GM12878 (cell line): ENCODE measurements at regions not wholly inside any gene's neighbourhood (a gene's known extent, or its start where the extent isn't known, plus 50 kb on each side); places are given as distances from the start of the nearest gene placed in this dataset.

Experiments
- ATAC-seq: fragments of 200-7000 bp; cut with Tn5 transposase; 3 replicates; pipeline ENCODE4 v1.9.1; 2020; ENCODE audit warnings: mild to moderate bottlenecking, moderate library complexity
- BruUV-seq: library from RNA; stranded (reverse); fragments of 400-500 nt; replicated peaks from 2 replicates; lab custom pipeline; 2021; lab: Mats Ljungman, UMichigan
- CTCF ChIA-PET: fragments of 300-600 bp; sonication (Branson Sonifier 250); formaldehyde crosslinking; extraction: SDS; loops from one replicate; lab custom pipeline; 2021; ENCODE audit warnings: inconsistent platforms; lab: Yijun Ruan, JAX
- POLR2A ChIA-PET: fragments of 350-600 bp; formaldehyde crosslinking; extraction: SDS; loops from one replicate; lab custom pipeline; 2021; ENCODE audit warnings: inconsistent platforms; lab: Charles Lee
- RAD21 ChIA-PET: fragments of 300-600 bp; sonication (Branson Sonifier 250); formaldehyde crosslinking; loops from one replicate; lab custom pipeline; 2023; ENCODE audit warnings: antibody characterized with exemption; ENCODE audit not compliant: unreplicated experiment; lab: Charles Lee
- SMC1A ChIA-PET: fragments of 300-600 bp; sonication (Branson Sonifier 250); formaldehyde crosslinking; loops from one replicate; lab custom pipeline; 2023; ENCODE audit not compliant: unreplicated experiment, uncharacterized antibody; lab: Charles Lee
- DNase-seq: peaks from one replicate; pipeline ENCODE4 v3.0.0-alpha.2; 2011; ENCODE audit warnings: low read depth, low spot score
- FAIRE-seq: peaks from 3 replicates; lab custom pipeline; 2011; peaks lifted over from hg19 to GRCh38; lab: Jason Lieb, UNC
- H2AFZ ChIP-seq: 2 replicates; pipeline ENCODE4 v1.6.0; 2011; ENCODE audit warnings: low read depth, low read length, control low read depth; ENCODE audit not compliant: control insufficient read depth
- H3K27ac ChIP-seq: 2 replicates; pipeline ENCODE4 v1.5.1; 2011; ENCODE audit warnings: control low read depth; ENCODE audit not compliant: control insufficient read depth, insufficient read depth
- H3K27me3 ChIP-seq, 2 experiments: replicated peaks in 1 of 2; 2 replicates each; pipeline versions ENCODE4 v1.6.0 to v1.6.1; 2011; ENCODE audit warnings: low read length in 1 of 2; ENCODE audit not compliant: control insufficient read depth in 2 of 2, insufficient read depth in 2 of 2
- H3K36me3 ChIP-seq, 2 experiments: 2 replicates each; pipeline ENCODE4 v1.5.1; 2011; ENCODE audit warnings: low read length in 1 of 2; ENCODE audit not compliant: control insufficient read depth in 2 of 2, insufficient read depth in 2 of 2
- H3K4me1 ChIP-seq: 2 replicates; pipeline ENCODE4 v1.6.1; 2011; ENCODE audit warnings: mild to moderate bottlenecking, low read length, moderate library complexity, mixed read lengths; ENCODE audit not compliant: control insufficient read depth, insufficient read depth
- H3K4me2 ChIP-seq: 2 replicates; pipeline ENCODE4 v1.6.0; 2011; ENCODE audit warnings: control low read depth; ENCODE audit not compliant: control insufficient read depth, insufficient read depth
- H3K4me3 ChIP-seq: fragments of 200-600 bp; sonication (generic); 2 replicates; pipeline ENCODE4 v1.5.1; 2016
- H3K79me2 ChIP-seq: 2 replicates; pipeline ENCODE4 v1.6.0; 2011; ENCODE audit warnings: low read length; ENCODE audit not compliant: control insufficient read depth, insufficient read depth
- H3K9ac ChIP-seq: 2 replicates; pipeline ENCODE4 v1.8.0; 2011; ENCODE audit warnings: low read length, control low read depth, mixed read lengths; ENCODE audit not compliant: control insufficient read depth, insufficient read depth
- H3K9me3 ChIP-seq: replicated peaks from 3 replicates; pipeline ENCODE4 v1.5.1; 2011; ENCODE audit warnings: mild to moderate bottlenecking, low read length; ENCODE audit not compliant: control insufficient read depth, insufficient read depth
- H4K20me1 ChIP-seq: 2 replicates; pipeline ENCODE4 v1.6.0; 2011; ENCODE audit not compliant: control insufficient read depth, insufficient read depth
- BHLHE40 ChIP-seq, 2 experiments: fragments of 450-650 bp in 1 of 2; IDR thresholded peaks; 2 replicates each; pipeline ENCODE4 v1.6.1; 2011 to 2017; ENCODE audit warnings: low read depth in 2 of 2, borderline replicate concordance in 1 of 2, improper control_type of control experiment in 1 of 2, low read length in 1 of 2, mild to moderate bottlenecking in 1 of 2
- EP300 ChIP-seq, 2 experiments: fragments of 150-350 bp in 1 of 2; IDR thresholded peaks; 2 replicates each; pipeline ENCODE4 v1.6.1; 2011 to 2012; ENCODE audit warnings: low read depth in 2 of 2, low read length in 2 of 2, borderline replicate concordance in 1 of 2, improper control_type of control experiment in 1 of 2, inconsistent platforms in 1 of 2; ENCODE audit not compliant: control insufficient read depth in 1 of 2
- EZH2 ChIP-seq: IDR thresholded peaks from 2 replicates; pipeline ENCODE4 v1.6.1; 2012; ENCODE audit warnings: low read depth, mild to moderate bottlenecking, control low read depth, inconsistent platforms, low read length, borderline replicate concordance; ENCODE audit not compliant: control insufficient read depth
- NFYB ChIP-seq: IDR thresholded peaks from 2 replicates; pipeline ENCODE4 v1.6.1; 2011; ENCODE audit warnings: low read depth, mild to moderate bottlenecking, low read length, improper control_type of control experiment, moderate library complexity; ENCODE audit not compliant: insufficient read depth
- NR2C2 ChIP-seq: IDR thresholded peaks from 2 replicates; pipeline ENCODE4 v1.6.1; 2011; ENCODE audit warnings: borderline replicate concordance, low read depth; ENCODE audit not compliant: control insufficient read depth, insufficient read length
- PAX5 ChIP-seq: IDR thresholded peaks from 2 replicates; pipeline ENCODE4 v1.6.1; 2011; ENCODE audit warnings: low read depth, low read length, borderline replicate concordance
- PRDM15 ChIP-seq: fragments of 450-650 bp; formaldehyde crosslinking; IDR thresholded peaks from 2 replicates; pipeline ENCODE4 v1.4.0; 2020; ENCODE audit warnings: mild to moderate bottlenecking, moderate library complexity
- RAD51 ChIP-seq: fragments of 450-650 bp; IDR thresholded peaks from 2 replicates; pipeline ENCODE4 v1.6.1; 2016; ENCODE audit warnings: moderate library complexity, mild to moderate bottlenecking, inconsistent platforms
- RCOR1 ChIP-seq: conservative IDR thresholded peaks from 2 replicates; pipeline ENCODE4 v1.6.1; 2012; ENCODE audit warnings: low read depth, low read length, improper control_type of control experiment
- RELA ChIP-seq: fragments of 450-650 bp; IDR thresholded peaks from 2 replicates; pipeline ENCODE4 v1.8.0; 2014; ENCODE audit warnings: borderline replicate concordance; ENCODE audit not compliant: partially characterized antibody
- REST ChIP-seq: IDR thresholded peaks from 2 replicates; pipeline ENCODE4 v1.6.1; 2012; ENCODE audit warnings: mild to moderate bottlenecking, low read depth, low read length
- SMC3 ChIP-seq: IDR thresholded peaks from 2 replicates; pipeline ENCODE4 v1.6.1; 2011; ENCODE audit warnings: low read length, improper control_type of control experiment, borderline replicate concordance
- STAT1 ChIP-seq: fragments of 450-650 bp; conservative IDR thresholded peaks from 2 replicates; pipeline ENCODE4 v1.6.1; 2014; ENCODE audit warnings: antibody characterized with exemption, mild to moderate bottlenecking
- SUPT20H ChIP-seq: IDR thresholded peaks from 2 replicates; pipeline ENCODE4 v1.6.1; 2011; ENCODE audit warnings: low read depth, mild to moderate bottlenecking, low read length, moderate library complexity, borderline replicate concordance; ENCODE audit not compliant: control insufficient read depth
- TBL1XR1 ChIP-seq: IDR thresholded peaks from 2 replicates; pipeline ENCODE4 v1.6.1; 2012; ENCODE audit warnings: low read depth, low read length, improper control_type of control experiment
- TCF7 ChIP-seq: IDR thresholded peaks from 2 replicates; pipeline ENCODE4 v1.6.1; 2014; ENCODE audit warnings: antibody characterized with exemption, borderline replicate concordance
- YBX1 ChIP-seq: fragments of 450-650 bp; IDR thresholded peaks from 2 replicates; pipeline ENCODE4 v1.6.1; 2016; ENCODE audit warnings: antibody characterized with exemption
- WGBS: methylation state at CpG from one replicate; pipeline ENCODE4 v1.1.6; 2016; ENCODE audit warnings: low lambda C conversion rate; ENCODE audit not compliant: insufficient replicate concordance, insufficient coverage; ENCODE audit errors: missing lambda C conversion rate; 5-methylcytosine and 5-hydroxymethylcytosine counted together
- in situ Hi-C: fragments of 300-500 bp; cut with MboI; formaldehyde crosslinking; loops from 9 replicates; pipeline ENCODE4 v1.14.3; 2018; ENCODE audit warnings: mixed read lengths
- intact Hi-C: fragments of 100-400 bp; cut with micrococcal nuclease; formaldehyde crosslinking; loops from one replicate; pipeline ENCODE4 v1.14.2; 2022; ENCODE audit not compliant: unreplicated experiment

GRCh38 chr6:12384357-12384912, 94.3 kb downstream of the EDN1 start:
- no peaks in the 10 kb centered on the region for H4K20me1 ChIP-seq
- ChIA-PET POLR2A (interaction anchor here (0.7 to 5.8 kb wide), 3 partner anchors 8 to 99 kb away, joined by 3 to 38 read pairs (median 5); no protein-coding TSS in a partner anchor), SMC1A (interaction anchor here (1.0 to 6.6 kb wide), 10 partner anchors 8 to 99 kb away, joined by 3 to 99 read pairs (median 9); no protein-coding TSS in a partner anchor)
- TF ChIP-seq BHLHE40 (IDR thresholded peaks at IDR 0.05; ENCODE audit: borderline replicate concordance in 1 of 2, low read depth in 2 of 2, low read length in 1 of 2): no peak
- no peak for TF ChIP-seq EP300 (IDR thresholded peaks at IDR 0.05; ENCODE audit: borderline replicate concordance in 1 of 2, control insufficient read depth in 1 of 2, low read depth in 2 of 2, low read length in 2 of 2)
- no peak for TF ChIP-seq SMC3
- no peak for TF ChIP-seq REST
- no peak for TF ChIP-seq TBL1XR1
- TF ChIP-seq SUPT20H: no peak
- no peak for TF ChIP-seq STAT1
- TF ChIP-seq YBX1: no peak
- no peak for TF ChIP-seq NR2C2
- TF ChIP-seq PRDM15 (CRISPR knock-in tag): no peak
- no peak for TF ChIP-seq PAX5
- TF ChIP-seq RAD51: no peak
- TF ChIP-seq TCF7: no peak
- no peak for TF ChIP-seq RELA
- TF ChIP-seq NFYB: no peak
- TF ChIP-seq EZH2: no peak
- TF ChIP-seq RCOR1: no peak

More at GRCh38 chr6:12384357-12384912, 94.3 kb downstream of the EDN1 start:
- in situ Hi-C loops (no loop called here), intact Hi-C loops (loop anchor here (5.0 kb wide), 1 partner anchor 92 kb away; the partner anchor contains the start of gene EDN1)
- H3K9ac ChIP-seq: no peak overlapping the region
- no peak overlapping the region for H3K4me2 ChIP-seq
- CTCF ChIA-PET: interaction anchor here (0.6 to 2.0 kb wide), 10 partner anchors 11 to 120 kb away, joined by 3 to 14 read pairs (median 3); partner anchors contain the start of gene EDN1
- H3K4me1 ChIP-seq: peaks cover 11% of the 10 kb centered on the region
- ATAC-seq (no peak), FAIRE-seq (no peak), DNase-seq (no peak)
- H3K4me3 ChIP-seq: no peak overlapping the region
- RAD21 ChIA-PET: interaction anchor here (1.3 to 3.5 kb wide), 6 partner anchors 14 to 204 kb away, joined by 3 to 30 read pairs (median 4); no protein-coding TSS in a partner anchor
- no peaks in the 10 kb centered on the region for H3K27me3 ChIP-seq
- BruUV-seq: no TSS peak
- H3K9me3 ChIP-seq: no peaks in the 10 kb centered on the region; the same call in 1 of the 3 replicates
- no peaks in the 10 kb centered on the region for H3K36me3 ChIP-seq
- 98% methylated on average over 2 of the region's 2 CpGs for WGBS
- no peaks in the 10 kb centered on the region for H3K79me2 ChIP-seq
- H2AFZ ChIP-seq: no peak overlapping the region
- no peak overlapping the region for H3K27ac ChIP-seq
